Activated naive CD8-positive, alpha-beta T cell treated with anti-CD3 and anti-CD28 coated beads, Interleukin-2, amount 10 ng/mL, durations not matched to agents 7 days and 5 days (primary cell): ENCODE measurements at regions not wholly inside any gene's neighbourhood (a gene's known extent, or its start where the extent isn't known, plus 50 kb on each side); places are given as distances from the start of the nearest gene placed in this dataset.

ENCODE experiments used
- ATAC-seq: fragments of 150-1000 bp; cut with Tn5 transposase; one replicate; pipeline ENCODE4 v1.10.0; 2021; ENCODE audit warnings: low read depth, moderate library complexity
- POLR2A ChIA-PET: fragments of 350-600 bp; sonication (Branson Sonifier 250); formaldehyde crosslinking; loops from one replicate; lab custom pipeline; 2021; ENCODE audit warnings: antibody characterized with exemption; lab: Charles Lee
- DNase-seq: peaks from one replicate; pipeline ENCODE4 v3.0.0; 2021
- H3K27ac Mint-ChIP-seq: one replicate; pipeline ENCODE4 v1.8.0; 2022; ENCODE audit warnings: mild to moderate bottlenecking, mixed read lengths
- H3K27me3 Mint-ChIP-seq: one replicate; pipeline ENCODE4 v1.8.0; 2022; ENCODE audit warnings: mild to moderate bottlenecking, moderate library complexity, mixed read lengths
- H3K36me3 Mint-ChIP-seq: one replicate; pipeline ENCODE4 v1.8.0; 2021; ENCODE audit warnings: mild to moderate bottlenecking, mixed read lengths
- H3K4me1 Mint-ChIP-seq: one replicate; pipeline ENCODE4 v1.8.0; 2021; ENCODE audit warnings: mixed read lengths
- H3K4me3 Mint-ChIP-seq: one replicate; pipeline ENCODE4 v1.8.0; 2022; ENCODE audit warnings: mild to moderate bottlenecking, moderate library complexity, mixed read lengths
- H3K9me3 Mint-ChIP-seq: one replicate; pipeline ENCODE4 v1.8.0; 2021; ENCODE audit warnings: mixed read lengths

GRCh38 chr16:49929626-49930025 is 73.7 kb upstream of the ZNF423 start:
- DNase-seq: no peak
- H3K4me1 Mint-ChIP-seq: no peaks in the 10 kb centered on the region
- POLR2A ChIA-PET: no interaction called here
- H3K27me3 Mint-ChIP-seq: peaks cover 8% of the 10 kb centered on the region
- no peaks in the 10 kb centered on the region for H3K9me3 Mint-ChIP-seq
- no peaks in the 10 kb centered on the region for H3K36me3 Mint-ChIP-seq
- H3K27ac Mint-ChIP-seq: no peak overlapping the region
- no peak for ATAC-seq
- no peak overlapping the region for H3K4me3 Mint-ChIP-seq

GRCh38 chr16:49930841-49931240 is 74.9 kb upstream of the ZNF423 start:
- H3K9me3 Mint-ChIP-seq: no peaks in the 10 kb centered on the region
- no peak overlapping the region for H3K27ac Mint-ChIP-seq
- H3K27me3 Mint-ChIP-seq: peaks cover 4% of the 10 kb centered on the region
- no peak for DNase-seq
- no peak for ATAC-seq
- H3K4me3 Mint-ChIP-seq: no peak overlapping the region
- POLR2A ChIA-PET: no interaction called here
- H3K36me3 Mint-ChIP-seq: no peaks in the 10 kb centered on the region
- no peaks in the 10 kb centered on the region for H3K4me1 Mint-ChIP-seq

GRCh38 chr16:49931266-49931665 is 75.4 kb upstream of the ZNF423 start:
- POLR2A ChIA-PET: no interaction called here
- Mint-ChIP-seq H3K4me1 (no peaks in the 10 kb centered on the region), H3K27me3 (peaks cover 4% of the 10 kb centered on the region), H3K27ac (no peak overlapping the region), H3K9me3 (no peaks in the 10 kb centered on the region), H3K36me3 (no peaks in the 10 kb centered on the region), H3K4me3 (no peak overlapping the region)
- no peak for DNase-seq
- no peak for ATAC-seq

GRCh38 chr16:49931916-49932315 is 76.0 kb upstream of the ZNF423 start:
- Mint-ChIP-seq H3K9me3 (no peaks in the 10 kb centered on the region), H3K36me3 (no peaks in the 10 kb centered on the region), H3K27me3 (peaks cover 4% of the 10 kb centered on the region), H3K4me3 (no peak overlapping the region), H3K4me1 (no peaks in the 10 kb centered on the region), H3K27ac (no peak overlapping the region)
- POLR2A ChIA-PET: no interaction called here
- DNase-seq: no peak
- no peak for ATAC-seq

- no peak for DNase-seq
- POLR2A ChIA-PET: no interaction called here
- peaks cover 4% of the 10 kb centered on the region for H3K27me3 Mint-ChIP-seq
- no peaks in the 10 kb centered on the region for H3K36me3 Mint-ChIP-seq
- H3K4me1 Mint-ChIP-seq: no peaks in the 10 kb centered on the region
- H3K4me3 Mint-ChIP-seq: no peak overlapping the region
- no peak overlapping the region for H3K27ac Mint-ChIP-seq
- ATAC-seq: no peak
- no peaks in the 10 kb centered on the region for H3K9me3 Mint-ChIP-seq
Observed at GRCh38 chr16:49932434-49932833, 76.5 kb upstream of the ZNF423 start.

GRCh38 chr16:49932946-49933345 is 77.0 kb upstream of the ZNF423 start:
- POLR2A ChIA-PET: no interaction called here
- H3K4me1 Mint-ChIP-seq: no peaks in the 10 kb centered on the region
- no peak for ATAC-seq

GRCh38 chr16:49936791-49937190 is 80.9 kb upstream of the ZNF423 start:
- no peak overlapping the region for H3K4me3 Mint-ChIP-seq
- POLR2A ChIA-PET: no interaction called here

More at GRCh38 chr16:49932946-49933345, 77.0 kb upstream of the ZNF423 start:
- H3K27ac Mint-ChIP-seq: no peak overlapping the region
- H3K4me3 Mint-ChIP-seq: no peak overlapping the region
- no peaks in the 10 kb centered on the region for H3K36me3 Mint-ChIP-seq
- DNase-seq: no peak
- peaks cover 5% of the 10 kb centered on the region for H3K27me3 Mint-ChIP-seq
- H3K9me3 Mint-ChIP-seq: no peaks in the 10 kb centered on the region

GRCh38 chr16:49937886-49938285 is 82.0 kb upstream of the ZNF423 start:
- Mint-ChIP-seq H3K27ac (no peak overlapping the region), H3K4me1 (no peaks in the 10 kb centered on the region), H3K9me3 (peaks cover 2% of the 10 kb centered on the region), H3K36me3 (no peaks in the 10 kb centered on the region), H3K4me3 (no peak overlapping the region), H3K27me3 (peaks cover 15% of the 10 kb centered on the region)
- ATAC-seq (no peak), DNase-seq (no peak)
- POLR2A ChIA-PET: no interaction called here

More at GRCh38 chr16:49936791-49937190, 80.9 kb upstream of the ZNF423 start:
- Mint-ChIP-seq H3K27me3 (peaks cover 11% of the 10 kb centered on the region), H3K9me3 (peaks cover 2% of the 10 kb centered on the region), H3K27ac (no peak overlapping the region), H3K4me1 (no peaks in the 10 kb centered on the region), H3K36me3 (no peaks in the 10 kb centered on the region)
- DNase-seq: no peak
- ATAC-seq: no peak

- Mint-ChIP-seq H3K4me3 (no peak overlapping the region), H3K4me1 (no peaks in the 10 kb centered on the region), H3K27me3 (peaks cover 11% of the 10 kb centered on the region), H3K9me3 (peaks cover 2% of the 10 kb centered on the region), H3K36me3 (no peaks in the 10 kb centered on the region), H3K27ac (no peak overlapping the region)
- no peak for ATAC-seq
- DNase-seq: no peak
- POLR2A ChIA-PET: no interaction called here
Observed at GRCh38 chr16:49939495-49939894, 83.6 kb upstream of the ZNF423 start.

GRCh38 chr16:49940464-49941224 is 84.4 kb upstream of the CNEP1R1 start:
- Mint-ChIP-seq H3K27ac (no peak overlapping the region), H3K4me1 (no peaks in the 10 kb centered on the region), H3K4me3 (no peak overlapping the region), H3K36me3 (no peaks in the 10 kb centered on the region), H3K27me3 (peaks cover 11% of the 10 kb centered on the region), H3K9me3 (peaks cover 2% of the 10 kb centered on the region)
- DNase-seq (no peak), ATAC-seq (no peak)
- POLR2A ChIA-PET: interaction anchor here (0.6 kb wide), 1 partner anchor 146 kb away, joined by 4 read pairs; no protein-coding TSS in a partner anchor

GRCh38 chr16:49944221-49944620 is 80.8 kb upstream of the CNEP1R1 start:
- Mint-ChIP-seq H3K27me3 (peaks cover 8% of the 10 kb centered on the region), H3K27ac (no peak overlapping the region), H3K36me3 (no peaks in the 10 kb centered on the region), H3K4me3 (no peak overlapping the region), H3K4me1 (no peaks in the 10 kb centered on the region), H3K9me3 (no peaks in the 10 kb centered on the region)
- POLR2A ChIA-PET: no interaction called here
- ATAC-seq (no peak), DNase-seq (no peak)

- H3K4me1 Mint-ChIP-seq: no peaks in the 10 kb centered on the region
- peaks cover 2% of the 10 kb centered on the region for H3K27me3 Mint-ChIP-seq
- no peaks in the 10 kb centered on the region for H3K36me3 Mint-ChIP-seq
- DNase-seq: no peak
- no peak overlapping the region for H3K27ac Mint-ChIP-seq
- no peaks in the 10 kb centered on the region for H3K9me3 Mint-ChIP-seq
- H3K4me3 Mint-ChIP-seq: no peak overlapping the region
- ATAC-seq: no peak
- POLR2A ChIA-PET: no interaction called here
Observed at GRCh38 chr16:49947907-49948678, 76.9 kb upstream of the CNEP1R1 start.

GRCh38 chr16:49951574-49952195 is 73.3 kb upstream of the CNEP1R1 start:
- ATAC-seq (no peak), DNase-seq (no peak)
- no peak overlapping the region for H3K27ac Mint-ChIP-seq
- H3K4me3 Mint-ChIP-seq: no peak overlapping the region
- peaks cover 2% of the 10 kb centered on the region for H3K27me3 Mint-ChIP-seq
- POLR2A ChIA-PET: no interaction called here
- H3K9me3 Mint-ChIP-seq: no peaks in the 10 kb centered on the region
- no peaks in the 10 kb centered on the region for H3K4me1 Mint-ChIP-seq
- no peaks in the 10 kb centered on the region for H3K36me3 Mint-ChIP-seq
